Psoas muscle (tissue), 7 donors: ENCODE measurements at regions not wholly inside any gene's neighbourhood (a gene's known extent, or its start where the extent isn't known, plus 50 kb on each side); places are given as distances from the start of the nearest gene placed in this dataset.

ENCODE experiments used
- ATAC-seq, 4 donors: fragments of 200-7000 bp; cut with Tn5 transposase; one replicate each; pipeline ENCODE4 v1.9.1; 2020; ENCODE audit warnings: moderate library complexity in 3 of 4, mild to moderate bottlenecking in 2 of 4
- DNase-seq, 2 donors: peaks; one replicate each; pipeline ENCODE4 v3.0.0-alpha.2; 2020
- H3K27ac ChIP-seq: fragments of 200-600 bp; one replicate; pipeline ENCODE4 v1.8.0; 2022
- H3K27me3 ChIP-seq, 3 donors: fragments of 200-600 bp in 1 of 3; one replicate each; pipeline versions ENCODE4 v1.6.1 to v1.8.0; 2013 to 2022; ENCODE audit warnings: low read length in 2 of 3, mild to moderate bottlenecking in 2 of 3, moderate library complexity in 1 of 3; ENCODE audit not compliant: insufficient read depth in 3 of 3
- H3K36me3 ChIP-seq, 2 donors: fragments of 200-600 bp in 1 of 2; one replicate each; pipeline versions ENCODE4 v1.6.1 to v1.8.0; 2013 to 2022; ENCODE audit warnings: low read depth in 1 of 2, mild to moderate bottlenecking in 1 of 2, moderate library complexity in 1 of 2; ENCODE audit not compliant: insufficient read depth in 1 of 2
- H3K4me1 ChIP-seq: fragments of 200-600 bp; one replicate; pipeline ENCODE4 v1.8.0; 2022
- H3K4me3 ChIP-seq: fragments of 200-600 bp; one replicate; pipeline ENCODE4 v1.8.0; 2022; ENCODE audit warnings: mild to moderate bottlenecking
- H3K9me3 ChIP-seq: fragments of 200-600 bp; one replicate; pipeline ENCODE4 v1.8.0; 2022
- WGBS, 3 donors: extraction: QIAGEN DNeasy Blood & Tissue Kit; methylation state at CpG; one replicate each; pipeline versions ENCODE4 v1.1.6 to v1.1.7; 2013; 5-methylcytosine and 5-hydroxymethylcytosine counted together
- intact Hi-C, 2 donors: fragments of 100-400 bp; cut with DNase I; formaldehyde crosslinking; loops; one replicate each; pipeline versions ENCODE4 v1.11.0 to v1.14.2; 2022
- TF ChIP-seq, protein P1 (sequence below): fragments of 200-600 bp; IDR thresholded peaks from one replicate; pipeline ENCODE4 v1.8.0; 2022; ENCODE audit warnings: antibody characterized with exemption
- donor health status: healthy with polysubstance abuse.
- donor health status: DM: no; HTN: no; CAD: no; lungs with moderate emphysema.
- donor health status: Bipolar disorder and iron deficiency.
- donor health status: healthy.
- donor health status: DM: yes; HTN: yes; CAD: no.
- donor health status: DM: no; HTN: no; CAD: no.
- donor health status: DM: yes; HTN: yes; CAD: no.

- H3K36me3 ChIP-seq: no peaks in the 10 kb centered on the region
- H3K4me3 ChIP-seq: no peak overlapping the region
- intact Hi-C loops: no loop called here
- 82 to 85% (median 84%) methylated on average over 7 of the region's 7 CpGs for WGBS, 3 donors
- ATAC-seq (no peak), DNase-seq (no peak)
- peaks cover 0 to 22% (median 7%) of the 10 kb centered on the region in 3 donors for H3K27me3 ChIP-seq
- H3K9me3 ChIP-seq: no peaks in the 10 kb centered on the region
- no peak overlapping the region for H3K27ac ChIP-seq
- H3K4me1 ChIP-seq: no peaks in the 10 kb centered on the region
- TF ChIP-seq, protein P1, sequence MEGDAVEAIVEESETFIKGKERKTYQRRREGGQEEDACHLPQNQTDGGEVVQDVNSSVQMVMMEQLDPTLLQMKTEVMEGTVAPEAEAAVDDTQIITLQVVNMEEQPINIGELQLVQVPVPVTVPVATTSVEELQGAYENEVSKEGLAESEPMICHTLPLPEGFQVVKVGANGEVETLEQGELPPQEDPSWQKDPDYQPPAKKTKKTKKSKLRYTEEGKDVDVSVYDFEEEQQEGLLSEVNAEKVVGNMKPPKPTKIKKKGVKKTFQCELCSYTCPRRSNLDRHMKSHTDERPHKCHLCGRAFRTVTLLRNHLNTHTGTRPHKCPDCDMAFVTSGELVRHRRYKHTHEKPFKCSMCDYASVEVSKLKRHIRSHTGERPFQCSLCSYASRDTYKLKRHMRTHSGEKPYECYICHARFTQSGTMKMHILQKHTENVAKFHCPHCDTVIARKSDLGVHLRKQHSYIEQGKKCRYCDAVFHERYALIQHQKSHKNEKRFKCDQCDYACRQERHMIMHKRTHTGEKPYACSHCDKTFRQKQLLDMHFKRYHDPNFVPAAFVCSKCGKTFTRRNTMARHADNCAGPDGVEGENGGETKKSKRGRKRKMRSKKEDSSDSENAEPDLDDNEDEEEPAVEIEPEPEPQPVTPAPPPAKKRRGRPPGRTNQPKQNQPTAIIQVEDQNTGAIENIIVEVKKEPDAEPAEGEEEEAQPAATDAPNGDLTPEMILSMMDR: no peak
Observed at GRCh38 chr17:79451167-79451566, 159.7 kb downstream of the RBFOX3 start.

GRCh38 chr17:79446399-79447009 lies 164.3 kb downstream of the RBFOX3 start:
- DNase-seq (no peak), ATAC-seq (no peak)
- 58 to 62% (median 58%) methylated on average over 12 of the region's 12 CpGs for WGBS, 3 donors
- intact Hi-C loops: no loop called here
- H3K4me1 ChIP-seq: no peaks in the 10 kb centered on the region
- H3K36me3 ChIP-seq: no peaks in the 10 kb centered on the region
- no peak overlapping the region for H3K4me3 ChIP-seq
- peaks cover 0 to 10% (median 2%) of the 10 kb centered on the region in 3 donors for H3K27me3 ChIP-seq
- H3K27ac ChIP-seq: no peak overlapping the region
- TF ChIP-seq, protein P1: no peak
- no peaks in the 10 kb centered on the region for H3K9me3 ChIP-seq

- WGBS, 3 donors: 20 to 35% (median 29%) methylated on average over 3 to 4 of the region's 4 CpGs
- no peak for ATAC-seq
Observed at GRCh38 chr17:79444198-79444597, 166.7 kb downstream of the RBFOX3 start.

GRCh38 chr17:79443026-79443425 lies 167.8 kb downstream of the RBFOX3 start:
- TF ChIP-seq, protein P1: no peak
- Histone ChIP-seq H3K4me3 (no peak overlapping the region), H3K27ac (no peak overlapping the region), H3K27me3 (peaks cover 0 to 29% (median 4%) of the 10 kb centered on the region in 3 donors), H3K4me1 (no peaks in the 10 kb centered on the region), H3K9me3 (no peaks in the 10 kb centered on the region), H3K36me3 (no peaks in the 10 kb centered on the region)
- intact Hi-C loops: no loop called here
- 83 to 88% (median 87%) methylated on average over 10 of the region's 10 CpGs for WGBS, 3 donors
- ATAC-seq: no peak
- no peak for DNase-seq

More at GRCh38 chr17:79444198-79444597, 166.7 kb downstream of the RBFOX3 start:
- no peaks in the 10 kb centered on the region for H3K9me3 ChIP-seq
- intact Hi-C loops: no loop called here
- no peaks in the 10 kb centered on the region for H3K36me3 ChIP-seq
- no peaks in the 10 kb centered on the region for H3K4me1 ChIP-seq
- no peak for DNase-seq
- TF ChIP-seq, protein P1: no peak
- H3K27me3 ChIP-seq: peaks cover 0 to 17% (median 4%) of the 10 kb centered on the region in 3 donors
- no peak overlapping the region for H3K27ac ChIP-seq
- no peak overlapping the region for H3K4me3 ChIP-seq
